ENCODE measurements at regions not wholly inside any gene's neighbourhood (a gene's known extent, or its start where the extent isn't known, plus 50 kb on each side); places are given as distances from the start of the nearest gene placed in this dataset.
A peak's percentile ranks its signal among the peaks of the same experiment; 100 is the strongest.
"Not testable (repeated sequence)": the region's sequence is repeated elsewhere in the genome, so short reads cannot be mapped to it uniquely, and the experiment has no call there.

- peak overlapping the region; percentile 21 for H3K4me3 ChIP-seq (ENCODE audit: low read depth, low read length)
- in situ Hi-C loops (cut with HindIII; ENCODE audit: low sequenced_read_pairs), result no loop called here
- no peak for DNase-seq (ENCODE audit: low read depth)
- TF ChIP-seq, protein P1, sequence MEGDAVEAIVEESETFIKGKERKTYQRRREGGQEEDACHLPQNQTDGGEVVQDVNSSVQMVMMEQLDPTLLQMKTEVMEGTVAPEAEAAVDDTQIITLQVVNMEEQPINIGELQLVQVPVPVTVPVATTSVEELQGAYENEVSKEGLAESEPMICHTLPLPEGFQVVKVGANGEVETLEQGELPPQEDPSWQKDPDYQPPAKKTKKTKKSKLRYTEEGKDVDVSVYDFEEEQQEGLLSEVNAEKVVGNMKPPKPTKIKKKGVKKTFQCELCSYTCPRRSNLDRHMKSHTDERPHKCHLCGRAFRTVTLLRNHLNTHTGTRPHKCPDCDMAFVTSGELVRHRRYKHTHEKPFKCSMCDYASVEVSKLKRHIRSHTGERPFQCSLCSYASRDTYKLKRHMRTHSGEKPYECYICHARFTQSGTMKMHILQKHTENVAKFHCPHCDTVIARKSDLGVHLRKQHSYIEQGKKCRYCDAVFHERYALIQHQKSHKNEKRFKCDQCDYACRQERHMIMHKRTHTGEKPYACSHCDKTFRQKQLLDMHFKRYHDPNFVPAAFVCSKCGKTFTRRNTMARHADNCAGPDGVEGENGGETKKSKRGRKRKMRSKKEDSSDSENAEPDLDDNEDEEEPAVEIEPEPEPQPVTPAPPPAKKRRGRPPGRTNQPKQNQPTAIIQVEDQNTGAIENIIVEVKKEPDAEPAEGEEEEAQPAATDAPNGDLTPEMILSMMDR (IDR thresholded peaks at IDR 0.05; ENCODE audit: low read depth, low read length, missing control alignments), result no peak
Measured at GRCh38 chr20:30811885-30812671, 445.4 kb upstream of the DEFB115 start.

DNA sequence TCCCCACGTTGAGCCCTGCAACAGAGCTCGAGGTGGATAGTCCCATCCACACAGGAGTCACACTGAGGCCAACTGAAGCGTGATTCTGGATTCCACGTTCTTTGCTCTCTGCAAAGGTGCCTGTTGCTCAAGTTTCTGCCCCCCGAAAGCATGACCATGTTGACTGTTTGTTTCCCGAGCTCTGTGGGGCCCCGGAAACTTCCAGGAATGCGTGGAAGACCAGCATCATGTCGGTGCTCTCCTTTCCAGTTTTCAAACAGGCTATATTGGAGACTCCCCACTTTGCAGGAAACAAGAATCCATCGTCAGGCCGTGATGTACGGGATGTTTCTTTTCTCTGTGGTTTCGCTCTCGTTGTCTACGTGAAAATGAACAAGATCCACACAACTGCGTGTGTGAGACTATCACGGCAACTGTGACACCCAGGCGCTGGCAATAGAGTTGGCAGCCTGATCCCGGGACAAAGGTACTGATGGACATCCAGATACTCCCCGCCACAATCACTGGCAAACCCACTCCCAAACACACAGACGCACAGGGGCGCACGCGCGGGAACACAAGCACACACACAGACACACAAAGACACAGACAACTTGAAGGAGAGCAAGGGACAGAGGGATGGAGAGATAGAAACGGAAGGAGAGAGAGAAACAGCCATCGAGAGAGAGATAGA is 444.6 kb upstream of the DEFB115 start:
- in situ Hi-C loops (cut with HindIII; ENCODE audit: low sequenced_read_pairs), result no loop called here
- DNase-seq (ENCODE audit: low read depth), result no peak
- TF ChIP-seq, protein P1 (IDR thresholded peaks at IDR 0.05; ENCODE audit: low read depth, low read length, missing control alignments), result no peak
- H3K4me3 ChIP-seq (ENCODE audit: low read depth, low read length), result no peak overlapping the region

DNA sequence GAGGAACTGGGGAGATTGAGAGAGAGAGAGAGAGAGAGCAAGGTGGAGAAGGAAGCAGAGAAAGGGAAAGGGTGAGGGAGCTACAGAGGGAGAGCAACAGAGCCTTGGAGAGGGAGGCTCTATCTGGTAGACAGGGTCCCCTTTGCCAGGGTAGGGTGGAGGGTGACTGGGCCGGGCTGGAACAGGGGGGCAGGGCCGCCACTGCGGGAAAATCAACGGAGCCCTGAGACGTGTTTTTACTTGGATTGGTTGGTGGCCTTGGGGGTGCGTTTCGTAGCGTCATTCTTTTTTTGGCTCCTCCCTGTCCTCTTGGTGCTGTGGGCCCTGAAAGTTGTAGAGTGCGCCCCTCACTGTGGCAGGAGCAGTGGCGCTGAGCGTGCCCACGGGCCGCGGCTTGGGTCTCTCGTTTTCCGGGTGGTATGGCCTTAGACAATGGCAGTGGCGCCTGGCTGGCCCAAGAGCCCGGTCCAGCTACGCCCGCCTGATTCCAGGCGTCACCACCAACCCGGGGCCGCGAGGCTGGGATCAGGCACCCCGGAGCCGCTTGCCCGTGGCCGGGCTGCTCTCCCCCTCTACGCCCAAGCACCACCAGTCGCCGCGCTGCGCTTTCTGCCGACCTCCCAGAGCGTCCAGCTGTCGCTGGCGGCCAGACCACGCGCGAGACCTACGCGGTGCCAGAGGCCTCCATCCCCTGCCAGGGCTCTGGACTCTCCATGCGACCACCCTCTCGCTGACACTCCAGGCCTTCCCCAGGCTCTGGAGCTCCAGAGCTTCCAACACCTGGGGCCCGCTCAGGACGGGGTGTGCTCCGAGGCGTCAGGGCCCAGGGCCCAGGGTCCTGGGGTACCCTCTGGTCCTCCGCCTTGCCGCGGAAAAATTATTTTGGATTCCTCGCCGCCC is 443.8 kb upstream of the DEFB115 start:
- DNase-seq (ENCODE audit: low read depth), result not testable (repeated sequence)

DNA sequence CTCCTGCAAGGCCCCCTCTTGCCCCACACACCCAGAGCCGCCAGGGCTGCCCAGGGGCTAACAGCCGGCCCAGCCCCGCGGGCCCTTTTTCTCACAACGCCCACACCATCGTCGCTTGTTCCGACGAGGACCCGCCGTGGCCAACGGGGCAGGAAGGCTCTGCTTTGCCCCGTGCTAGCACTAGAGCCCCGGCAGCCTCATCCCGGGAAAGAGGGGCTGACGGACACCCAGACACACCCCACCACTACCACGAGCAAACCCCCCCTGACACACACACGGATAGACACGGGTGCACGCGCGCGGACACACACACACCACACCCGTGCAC is 443.2 kb upstream of the DEFB115 start:
- H3K4me3 ChIP-seq (ENCODE audit: low read depth, low read length); DNase-seq (ENCODE audit: low read depth); in situ Hi-C loops (cut with HindIII; ENCODE audit: low sequenced_read_pairs): not testable (repeated sequence)

More for the DNA sequence above, 443.8 kb upstream of the DEFB115 start:
- in situ Hi-C loops (cut with HindIII; ENCODE audit: low sequenced_read_pairs); H3K4me3 ChIP-seq (ENCODE audit: low read depth, low read length): not testable (repeated sequence)

DNA sequence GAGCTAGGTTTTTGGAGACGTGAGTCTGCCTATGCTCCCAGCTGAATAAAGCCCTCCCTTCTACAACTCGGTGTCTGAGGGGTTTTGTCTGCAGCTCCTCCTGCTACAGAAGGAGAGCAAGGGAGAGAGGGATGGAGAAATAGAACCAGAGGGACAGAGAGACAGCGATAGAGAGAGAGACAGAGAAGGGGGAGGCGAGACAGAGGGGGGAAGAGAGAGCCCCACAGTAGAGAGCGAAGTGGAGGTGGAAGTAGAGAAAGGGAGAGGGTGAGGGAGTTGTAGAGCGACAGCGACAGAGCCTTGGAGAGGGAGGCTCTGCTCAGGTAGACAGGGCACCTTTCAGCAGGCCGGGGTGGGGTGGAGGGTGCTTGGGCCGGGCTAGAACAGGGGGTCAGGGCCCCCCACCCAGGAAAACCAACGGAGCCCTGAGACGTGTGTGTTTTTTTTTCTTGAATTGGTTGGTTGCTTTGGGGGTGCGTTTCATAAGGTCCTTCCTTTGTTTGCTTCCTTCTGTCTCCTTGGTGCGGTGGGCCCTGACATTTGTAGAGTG is 442.4 kb upstream of the DEFB115 start:
- in situ Hi-C loops (cut with HindIII; ENCODE audit: low sequenced_read_pairs); DNase-seq (ENCODE audit: low read depth); H3K4me3 ChIP-seq (ENCODE audit: low read depth, low read length): not testable (repeated sequence)

GRCh38 chr20:30815577-30816181 is 441.8 kb upstream of the DEFB115 start:
- no peak for DNase-seq (ENCODE audit: low read depth)
- in situ Hi-C loops (cut with HindIII; ENCODE audit: low sequenced_read_pairs), result no loop called here
- TF ChIP-seq, protein P1 (IDR thresholded peaks at IDR 0.05; ENCODE audit: low read depth, low read length, missing control alignments), result no peak
- H3K4me3 ChIP-seq (ENCODE audit: low read depth, low read length), result no peak overlapping the region

- in situ Hi-C loops (cut with HindIII; ENCODE audit: low sequenced_read_pairs), result no loop called here
- H3K4me3 ChIP-seq (ENCODE audit: low read depth, low read length), result no peak overlapping the region
- TF ChIP-seq, protein P1 (IDR thresholded peaks at IDR 0.05; ENCODE audit: low read depth, low read length, missing control alignments), result no peak
- DNase-seq (ENCODE audit: low read depth), result no peak
Measured at GRCh38 chr20:30816182-30816645, 441.2 kb upstream of the DEFB115 start.

GRCh38 chr20:30821615-30822014 is 435.8 kb upstream of the DEFB115 start:
- DNase-seq (ENCODE audit: low read depth); H3K4me3 ChIP-seq (ENCODE audit: low read depth, low read length); in situ Hi-C loops (cut with HindIII; ENCODE audit: low sequenced_read_pairs): not testable (repeated sequence)

DNA sequence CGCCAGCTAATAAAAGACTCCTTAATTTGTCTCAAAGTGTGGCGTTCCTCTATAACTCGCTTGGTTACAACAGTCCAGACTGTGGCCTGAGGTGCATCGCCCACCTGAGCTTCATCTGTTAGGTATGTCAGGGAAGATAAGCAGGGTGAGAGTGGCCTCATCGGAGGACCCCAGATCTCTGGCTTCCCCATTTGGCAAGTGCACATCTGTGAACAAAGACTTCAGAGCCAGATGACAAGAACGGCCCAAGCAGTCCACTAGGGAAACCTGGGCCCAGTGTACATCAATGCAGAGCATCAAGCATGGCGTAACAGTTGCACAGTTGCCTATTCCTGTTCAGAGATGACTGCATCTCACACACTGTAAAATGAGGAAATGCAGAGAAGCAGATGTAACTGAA is 432.8 kb upstream of the DEFB115 start:
- in situ Hi-C loops (cut with HindIII; ENCODE audit: low sequenced_read_pairs); DNase-seq (ENCODE audit: low read depth); H3K4me3 ChIP-seq (ENCODE audit: low read depth, low read length): not testable (repeated sequence)

DNA sequence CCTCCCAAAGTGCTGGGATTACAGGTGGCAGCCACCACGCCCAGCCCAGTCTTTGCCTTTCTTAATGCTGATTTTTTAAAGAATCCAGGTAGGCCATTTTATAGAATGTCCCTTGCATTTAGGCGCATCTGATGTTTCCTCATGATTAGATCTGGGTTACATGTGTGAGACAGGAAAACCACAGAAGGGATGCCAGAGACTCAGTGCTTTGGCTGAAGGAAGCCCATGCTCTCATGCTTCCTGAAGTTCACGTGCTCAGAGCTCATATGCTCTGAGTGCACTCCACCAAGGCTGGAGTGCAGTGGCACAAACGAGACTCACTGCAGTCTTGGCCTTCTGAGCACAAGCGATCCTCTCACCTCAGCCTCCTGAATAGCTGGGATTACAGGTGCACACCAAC is 411.5 kb upstream of the DEFB115 start:
- in situ Hi-C loops (cut with HindIII; ENCODE audit: low sequenced_read_pairs); H3K4me3 ChIP-seq (ENCODE audit: low read depth, low read length); DNase-seq (ENCODE audit: low read depth): not testable (repeated sequence)

- H3K4me3 ChIP-seq (ENCODE audit: low read depth, low read length); DNase-seq (ENCODE audit: low read depth); in situ Hi-C loops (cut with HindIII; ENCODE audit: low sequenced_read_pairs): not testable (repeated sequence)
Measured at GRCh38 chr20:30868271-30868670, 389.2 kb upstream of the DEFB115 start.
